NCI-H510A treated with DMSO at 0.1 percent for 48 hours (cell line): ENCODE measurements at regions not wholly inside any gene's neighbourhood (a gene's known extent, or its start where the extent isn't known, plus 50 kb on each side); places are given as distances from the start of the nearest gene placed in this dataset.
"Not testable (repeated sequence)": the region's sequence is repeated elsewhere in the genome, so short reads cannot be mapped to it uniquely, and the experiment has no call there.

ENCODE experiments used
- DNase-seq: peaks from one replicate; lab custom pipeline; 2025; lab: John Stamatoyannopoulos, UW

DNA sequence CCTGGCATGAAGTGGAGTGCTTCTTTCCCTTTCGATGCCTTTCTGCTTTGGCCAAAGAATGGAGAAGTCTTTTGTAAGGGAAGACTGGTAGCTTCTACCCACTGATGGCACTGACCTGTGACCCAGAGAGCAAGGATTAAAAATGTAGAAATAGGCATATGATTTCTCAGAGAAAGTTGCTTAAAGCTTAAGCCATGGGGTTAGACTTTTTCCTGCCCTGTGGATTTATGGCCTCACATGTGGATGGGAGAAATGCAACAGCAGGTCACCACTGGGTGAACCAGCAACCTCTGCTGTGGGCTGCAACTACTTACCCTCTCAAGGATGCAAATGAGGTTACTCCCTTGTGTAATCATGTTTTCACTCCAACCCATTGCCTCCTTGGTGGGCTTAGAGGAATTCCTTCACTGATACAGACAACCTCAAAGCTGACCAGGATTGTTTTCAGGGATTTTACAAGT is 86.7 kb upstream of the CDC42EP3 start:
- not testable (repeated sequence) for DNase-seq

DNA sequence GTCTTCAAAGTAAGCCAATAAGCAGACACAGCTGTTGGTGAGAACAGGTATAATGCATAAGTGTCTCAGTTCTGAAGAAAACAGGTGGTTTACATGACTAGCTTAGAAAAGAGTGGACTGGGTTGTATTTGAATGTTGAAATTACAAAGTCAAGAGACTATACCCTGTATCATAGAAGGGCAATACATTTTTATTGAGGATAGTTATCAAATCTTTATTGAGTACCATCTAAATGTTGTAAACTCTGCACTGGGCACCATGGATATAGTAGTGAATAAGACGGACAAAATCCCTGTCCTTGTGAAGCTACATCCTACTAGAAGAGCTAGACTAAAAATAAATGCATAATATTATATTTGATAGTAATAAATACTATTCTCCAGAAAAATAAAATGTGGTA is 88.5 kb upstream of the CDC42EP3 start:
- not testable (repeated sequence) for DNase-seq

DNA sequence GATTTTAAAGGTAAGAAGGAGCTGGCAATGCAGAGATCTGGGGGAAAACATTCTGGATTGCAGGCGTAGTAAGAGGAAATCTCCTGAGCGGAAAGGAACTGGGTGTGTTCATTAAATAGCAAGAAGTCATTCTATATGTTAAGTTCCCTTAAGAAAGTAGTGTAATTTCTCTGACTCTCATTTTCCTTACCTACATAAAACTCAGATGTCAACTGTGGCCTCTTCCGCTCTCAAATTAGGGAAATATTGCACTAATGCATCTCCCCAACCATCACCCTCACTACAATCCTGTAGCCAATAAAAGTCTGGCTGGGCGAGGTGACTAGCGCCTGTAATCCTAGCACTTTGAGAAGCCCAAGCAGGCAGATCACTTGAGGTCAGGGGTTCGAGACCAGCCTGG is 89.0 kb upstream of the CDC42EP3 start:
- no peak for DNase-seq

DNA sequence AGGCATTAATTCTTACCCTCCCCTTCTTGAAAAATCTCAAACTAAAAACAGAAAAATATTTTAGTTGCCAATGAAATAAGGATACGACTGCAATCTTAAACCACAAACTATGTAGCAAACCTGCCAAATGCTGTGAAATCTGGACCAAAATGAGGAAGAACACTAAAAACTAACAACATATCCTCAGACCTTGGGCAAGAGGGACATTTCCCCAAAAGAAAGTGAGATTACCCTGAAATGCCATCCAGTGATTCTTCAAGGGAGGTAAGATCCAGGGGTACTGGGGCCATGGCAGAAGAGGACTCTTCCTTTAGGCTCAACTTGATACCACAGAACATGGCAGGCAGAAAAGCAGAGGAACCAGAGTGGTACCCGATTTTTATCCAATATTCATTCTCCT is 90.8 kb upstream of the CDC42EP3 start:
- DNase-seq = not testable (repeated sequence)

DNA sequence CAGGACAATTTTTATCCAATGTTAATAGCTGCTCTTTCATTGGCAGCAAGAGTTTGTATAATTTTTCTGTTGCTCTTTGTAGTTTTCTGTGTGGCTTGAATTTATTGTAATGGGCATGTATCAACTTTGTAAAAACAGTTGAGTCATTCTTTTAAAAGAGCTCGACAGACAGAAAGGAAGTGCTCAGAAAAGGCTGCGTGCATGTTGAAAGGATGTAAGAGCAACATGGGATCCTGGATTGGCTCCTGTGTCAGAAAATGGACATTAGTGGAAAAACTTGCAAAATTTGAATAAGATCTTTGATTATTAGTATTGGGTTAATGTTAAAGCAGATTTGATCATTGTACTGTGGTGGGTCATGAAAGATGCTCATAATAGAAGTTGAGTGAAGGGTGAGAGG is 93.3 kb upstream of the CDC42EP3 start:
- DNase-seq = no peak

DNA sequence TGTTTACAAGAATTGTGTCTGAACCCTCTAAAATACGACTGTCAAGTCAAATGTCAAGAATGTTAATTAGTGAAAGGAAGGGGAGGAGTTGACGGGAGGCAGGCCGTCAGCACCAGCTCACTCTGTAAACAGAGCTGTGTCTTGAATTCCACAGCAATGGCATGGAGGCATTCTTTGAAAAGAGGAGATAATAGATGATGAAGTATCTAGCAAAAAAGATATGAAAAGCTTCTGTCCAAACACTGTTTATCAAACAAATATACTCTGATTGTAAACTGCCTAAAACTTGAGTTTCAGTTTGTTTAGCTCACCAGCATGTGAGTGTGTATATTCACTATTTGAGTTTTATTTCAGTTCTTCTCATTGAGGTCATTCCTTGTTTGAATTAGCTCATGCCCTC is 94.7 kb upstream of the CDC42EP3 start:
- no peak for DNase-seq

DNA sequence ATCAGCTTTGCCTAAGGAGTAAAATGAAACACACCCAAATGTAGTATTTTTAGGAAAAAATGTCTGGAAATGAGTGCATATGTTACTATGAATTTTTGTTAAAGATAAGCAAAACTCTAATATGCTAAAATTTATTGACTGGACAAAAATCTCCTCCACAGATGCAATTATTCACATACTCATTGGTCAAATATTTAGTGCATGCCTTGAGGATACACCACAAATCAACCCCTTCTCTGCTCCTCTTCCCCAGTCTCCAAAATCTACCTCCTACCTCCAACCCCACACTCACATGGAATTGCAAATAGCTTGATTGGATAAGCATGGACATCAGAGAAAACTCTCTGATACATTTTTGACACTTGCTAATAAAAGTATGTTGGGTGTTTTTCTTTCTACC is 95.6 kb upstream of the CDC42EP3 start:
- DNase-seq = no peak

DNA sequence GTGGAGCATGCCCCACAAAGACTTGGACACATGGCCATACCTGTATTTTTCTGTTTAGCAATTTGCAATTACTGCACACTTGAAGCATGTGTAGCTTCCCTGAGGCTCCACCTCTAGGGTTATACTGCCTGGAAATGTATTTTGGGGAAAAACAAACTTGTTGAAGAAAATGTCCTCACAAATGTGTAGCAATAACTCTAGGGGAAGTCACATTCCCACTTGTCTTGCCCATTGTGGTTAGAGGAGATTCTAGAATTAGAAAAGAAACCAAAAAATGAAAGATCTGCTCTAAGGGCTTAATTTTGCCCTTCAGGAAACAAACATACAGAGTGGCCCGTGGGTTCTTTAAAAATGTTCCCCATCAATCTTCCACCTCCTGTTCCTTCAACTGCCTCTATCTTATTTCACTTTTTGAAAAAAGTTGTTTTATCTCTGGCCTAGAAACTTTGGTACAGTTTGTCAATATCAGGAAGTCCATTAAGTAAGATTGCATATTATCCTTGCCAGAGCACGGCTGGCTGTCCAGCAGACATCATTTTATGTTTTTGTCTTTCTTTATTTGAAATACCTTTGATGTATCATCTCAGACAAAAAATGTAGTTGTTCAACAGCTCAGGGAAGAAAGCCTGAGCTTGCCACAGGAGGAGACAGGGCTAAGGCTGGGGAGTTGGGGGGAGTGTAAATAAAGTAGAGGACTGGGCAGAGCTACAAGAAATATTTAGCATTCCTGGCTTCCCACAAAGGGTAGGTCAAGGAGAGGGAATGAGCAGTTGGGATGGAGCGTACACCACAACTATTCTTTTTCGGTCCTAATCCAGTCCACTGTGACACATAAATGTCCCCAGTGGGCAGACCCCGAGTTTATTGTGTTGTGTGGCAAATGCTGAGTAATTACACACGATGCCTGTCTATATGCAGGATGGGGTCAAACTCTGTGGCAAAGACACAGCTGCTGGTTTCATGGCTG is 96.8 kb upstream of the CDC42EP3 start:
- no peak for DNase-seq

DNA sequence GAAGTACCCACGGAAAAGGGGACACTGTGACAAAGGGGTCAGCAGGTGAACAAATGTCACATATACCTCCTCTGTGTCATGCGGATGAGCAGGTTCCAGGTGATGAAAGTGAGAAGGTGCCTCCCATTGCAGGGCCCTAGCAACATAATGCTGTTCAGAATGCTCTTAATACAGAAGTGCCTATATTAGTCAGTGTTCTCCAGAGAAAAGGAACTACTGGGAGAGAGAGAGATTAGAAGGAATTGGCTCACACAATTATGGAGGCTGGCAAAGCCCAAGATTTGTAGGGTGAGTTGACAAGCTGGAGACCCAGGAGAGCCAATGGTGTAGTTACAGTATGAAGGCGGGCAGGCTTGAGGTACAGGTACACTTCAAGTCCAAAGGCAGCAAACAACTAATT is 98.1 kb upstream of the CDC42EP3 start:
- DNase-seq = peak; percentile 19

DNA sequence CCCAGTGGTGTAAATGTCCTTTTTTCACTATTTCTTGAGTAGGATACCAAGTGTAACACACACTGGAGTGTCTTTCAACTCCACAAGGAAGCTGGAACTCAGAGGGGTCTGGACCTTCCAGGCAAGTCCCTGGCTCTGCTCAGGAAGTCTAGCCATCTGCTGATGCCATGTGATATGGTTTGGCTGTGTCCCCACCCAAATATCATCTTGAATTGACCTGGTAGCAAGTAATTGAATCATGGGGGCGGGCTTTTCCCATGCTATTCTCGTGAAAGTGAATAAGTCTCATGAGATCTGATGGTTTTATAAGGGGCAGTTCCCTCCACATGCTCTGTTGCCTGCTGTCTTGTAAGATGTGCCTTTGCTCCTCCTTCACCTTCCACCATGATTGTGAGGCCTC is 99.4 kb upstream of the CDC42EP3 start:
- no peak for DNase-seq

DNA sequence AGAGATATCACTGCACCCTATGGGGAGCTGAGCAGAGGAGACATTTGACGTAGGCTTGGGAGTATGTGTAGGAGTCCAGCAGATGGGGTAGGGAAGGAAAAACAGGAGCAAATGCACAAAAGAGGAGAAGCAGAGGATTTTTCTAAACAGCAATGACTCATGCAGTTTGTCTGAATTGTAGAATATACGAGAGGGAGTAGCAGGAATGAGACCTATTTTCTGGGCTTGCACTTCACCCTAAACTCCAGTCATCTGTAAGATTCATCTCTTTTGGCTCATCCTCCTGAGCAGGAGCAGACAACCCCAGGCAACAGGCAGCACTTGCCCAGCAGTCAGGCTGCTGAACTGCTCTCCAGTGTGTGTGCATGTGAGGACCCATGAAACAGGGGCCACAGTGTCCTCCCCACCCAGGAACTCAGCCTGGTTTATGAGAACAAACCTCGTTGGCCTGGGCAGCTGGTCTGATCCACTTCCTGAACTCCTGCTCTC is 100.2 kb upstream of the CDC42EP3 start:
- DNase-seq = no peak

DNA sequence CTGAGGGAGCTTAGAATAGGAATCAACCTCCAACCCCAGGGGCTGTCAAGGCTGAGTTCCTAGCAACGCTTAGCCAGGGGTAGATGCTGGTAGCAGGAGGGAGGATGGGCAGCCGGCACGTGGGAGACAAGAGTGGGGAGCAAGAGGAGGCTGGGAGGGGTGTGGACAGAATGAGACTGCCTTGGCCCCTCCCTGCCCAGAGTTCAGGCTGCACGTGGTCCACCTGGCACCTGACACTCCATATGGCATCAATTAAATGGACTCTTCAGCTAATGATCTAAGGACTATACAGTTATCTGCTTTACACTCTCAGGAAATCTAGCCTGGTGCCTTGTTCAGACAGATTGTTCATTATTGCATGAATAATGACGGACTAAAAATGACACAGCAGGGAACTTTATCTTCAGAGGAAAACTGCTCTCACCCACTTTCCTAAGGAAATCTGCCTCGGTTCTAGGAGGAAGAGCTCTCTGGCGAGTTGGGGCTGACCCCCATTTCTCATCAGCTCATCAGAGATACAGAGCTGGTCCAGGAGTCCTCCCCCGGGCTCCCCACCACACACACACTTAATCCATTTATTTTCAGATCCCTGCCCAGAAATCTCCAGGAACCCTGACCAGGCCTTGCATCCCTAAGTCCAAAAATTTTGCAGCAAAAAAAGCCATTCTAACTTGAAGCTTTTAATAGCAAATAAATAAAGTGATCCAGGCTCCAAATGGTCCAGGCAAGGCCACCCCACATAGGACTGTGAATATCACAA is 102.1 kb upstream of the CDC42EP3 start:
- peak; percentile 34 for DNase-seq

DNA sequence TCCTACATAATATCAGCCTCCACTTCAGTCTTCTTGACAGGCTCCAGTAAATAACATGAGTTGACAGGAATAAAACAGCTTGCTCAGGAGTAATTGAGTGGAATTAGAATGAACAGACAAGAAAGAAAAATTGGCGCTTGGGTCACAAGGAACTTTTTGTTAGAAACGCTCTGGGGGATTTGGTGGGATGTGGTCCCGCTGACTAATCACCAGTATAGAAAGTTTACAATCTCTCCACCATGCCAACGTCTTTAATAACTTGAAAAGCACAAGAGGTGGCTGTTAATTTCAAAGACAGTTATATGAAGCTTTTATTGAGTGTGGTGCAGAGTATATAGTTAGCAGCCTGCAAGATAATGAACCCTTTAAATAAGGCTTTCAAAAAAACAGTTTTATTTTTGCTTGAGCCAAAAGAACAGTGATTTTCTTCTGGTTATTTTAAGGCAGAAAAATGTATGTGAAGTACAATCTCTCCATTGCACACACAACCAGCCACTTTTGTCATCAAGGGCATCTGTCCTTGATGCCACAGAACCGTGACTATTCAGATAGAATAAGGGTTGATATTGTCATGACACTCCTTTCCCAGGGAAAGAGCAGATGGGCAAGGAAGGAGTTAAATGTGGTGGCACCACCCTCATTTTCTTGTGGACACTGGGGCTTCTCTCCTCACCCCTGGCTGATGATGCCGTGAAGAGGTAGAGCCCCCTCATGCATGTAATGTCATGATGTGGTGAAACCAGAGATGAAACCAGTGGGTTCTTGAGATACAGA is 102.9 kb upstream of the CDC42EP3 start:
- not testable (repeated sequence) for DNase-seq

DNA sequence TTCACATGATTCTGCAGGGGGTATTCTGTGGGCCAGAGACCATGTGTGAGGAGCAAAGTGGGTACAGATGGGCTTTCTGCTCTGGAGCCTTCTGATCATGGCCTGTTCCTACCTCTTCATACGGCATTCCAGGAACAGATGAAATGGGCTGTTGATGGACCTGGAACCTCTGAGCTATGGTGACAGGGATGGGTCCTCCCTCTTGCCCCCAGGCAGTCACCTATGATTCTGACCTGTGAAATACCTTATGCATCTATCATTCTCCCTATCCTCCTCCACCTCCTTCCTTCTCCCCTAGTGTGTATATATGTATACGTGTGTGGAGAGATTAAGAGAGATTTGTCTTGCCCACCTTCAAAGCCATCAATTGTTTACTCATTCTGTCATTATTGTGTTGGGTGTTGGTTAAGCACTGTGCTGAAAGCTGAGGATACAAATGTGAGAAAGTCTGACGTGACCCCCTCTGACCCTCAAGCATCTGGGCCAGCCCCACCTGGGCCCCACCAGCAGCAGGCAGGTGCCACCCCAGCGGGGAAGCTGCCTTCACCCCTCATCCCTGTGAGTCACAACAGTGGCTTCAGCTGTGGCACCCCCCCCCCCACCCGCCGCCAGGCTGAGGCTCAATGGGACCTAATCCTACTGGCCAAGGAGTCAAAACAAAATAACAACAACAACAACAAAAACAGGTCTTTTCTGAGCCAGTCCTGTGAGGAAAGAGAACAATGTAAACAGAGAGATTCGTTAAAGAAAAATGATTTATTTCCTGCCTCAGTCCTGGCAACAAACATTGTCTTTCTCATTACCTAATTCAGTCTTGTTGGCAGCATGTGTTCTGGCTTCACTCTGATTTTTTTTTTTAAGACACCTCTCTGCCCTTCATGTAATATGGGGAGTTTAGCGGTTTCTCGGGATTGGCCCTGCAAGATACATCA is 103.8 kb upstream of the CDC42EP3 start:
- DNase-seq = no peak

DNA sequence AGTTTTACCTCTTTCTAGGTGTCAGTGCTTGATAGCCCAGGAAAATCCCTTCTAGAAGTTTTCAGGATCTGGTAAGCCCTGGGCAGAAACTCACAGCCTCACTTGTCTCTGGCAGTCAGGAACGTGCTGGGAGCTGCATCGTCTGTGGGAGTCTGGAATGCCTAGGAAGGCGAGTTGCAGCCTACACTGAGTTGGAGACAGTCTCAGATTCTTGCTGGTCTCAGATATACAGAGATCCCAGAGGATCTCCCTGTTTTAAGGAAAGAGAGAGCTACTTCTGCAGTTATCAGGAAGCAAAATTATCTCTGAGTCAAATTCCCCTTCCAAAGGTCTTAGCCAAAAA is 104.4 kb upstream of the CDC42EP3 start:
- DNase-seq = no peak

DNA sequence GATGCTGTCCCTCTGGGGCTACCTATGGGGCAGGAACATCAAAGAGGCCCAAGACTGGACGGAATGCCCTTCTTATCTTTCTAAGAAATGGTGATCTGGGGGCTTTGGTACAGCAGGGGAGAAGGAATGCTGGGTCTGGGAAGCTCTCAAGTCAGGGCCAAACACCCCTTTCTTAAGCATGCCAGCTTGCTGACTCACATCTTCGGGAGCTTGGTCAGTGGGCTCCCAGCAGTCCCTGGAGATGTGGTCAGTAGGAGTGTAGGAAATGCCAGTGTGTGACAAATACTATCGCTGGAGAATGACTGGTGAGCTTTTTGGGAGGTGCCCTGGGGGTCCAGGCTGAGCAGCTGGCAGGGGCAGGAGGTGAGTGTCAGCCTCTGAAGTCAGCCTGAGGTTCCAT is 105.0 kb upstream of the CDC42EP3 start:
- no peak for DNase-seq

DNA sequence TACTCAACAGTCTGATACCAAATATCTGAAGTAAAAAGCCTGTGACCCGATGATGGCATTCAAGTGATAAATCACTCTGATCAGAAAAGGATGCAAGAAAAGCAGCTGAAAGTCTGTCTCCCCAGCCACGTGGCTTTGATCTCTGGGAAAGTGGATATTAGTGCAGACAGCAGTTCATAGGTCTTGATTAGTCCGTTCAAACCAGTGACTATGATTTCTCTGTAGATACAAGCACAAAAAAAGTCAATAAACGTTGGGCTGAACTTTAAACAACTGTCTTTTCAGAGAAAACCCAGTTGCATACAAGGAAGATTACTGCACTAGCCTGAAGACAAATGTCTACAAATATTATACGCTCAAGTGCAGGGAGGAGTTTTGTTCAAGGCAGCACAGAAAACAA is 107.7 kb upstream of the CDC42EP3 start:
- peak; percentile 19 for DNase-seq

DNA sequence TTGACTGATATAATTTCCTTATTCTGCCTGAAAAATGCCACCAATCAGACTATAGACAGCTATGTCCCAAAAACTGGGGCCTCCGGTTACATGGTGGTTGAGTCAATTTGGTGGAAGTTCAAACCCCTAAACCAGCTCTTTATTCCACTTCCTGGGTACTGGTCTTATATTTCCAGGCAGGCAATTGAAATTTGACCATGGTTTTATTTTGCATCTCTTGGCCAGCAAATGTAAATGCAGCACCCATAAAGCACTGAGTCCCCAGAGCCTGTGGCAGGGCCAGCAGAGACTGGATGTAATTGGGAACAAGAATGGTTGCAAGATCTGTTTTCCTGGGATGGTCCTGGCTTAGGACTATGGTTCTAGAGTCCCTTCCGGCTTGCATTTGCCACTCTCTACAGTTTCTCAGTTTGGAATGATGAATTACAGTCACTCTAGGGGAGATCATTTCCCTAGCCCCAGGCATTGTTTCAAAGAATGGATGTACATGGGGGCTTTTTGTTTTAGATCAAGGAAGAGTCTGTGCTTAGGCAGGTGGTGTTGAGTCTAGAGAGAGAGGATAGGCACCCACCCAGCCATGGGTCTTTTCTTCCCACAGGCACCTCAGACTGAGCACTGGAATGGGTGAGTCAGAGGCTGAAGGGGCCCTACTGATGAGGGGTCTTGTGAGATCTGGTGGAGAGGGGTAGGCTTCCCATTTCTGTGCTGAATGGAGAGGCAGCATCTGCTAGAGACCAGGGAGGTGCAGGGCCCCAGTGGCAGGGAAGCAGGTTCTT is 108.4 kb upstream of the CDC42EP3 start:
- DNase-seq = no peak

DNA sequence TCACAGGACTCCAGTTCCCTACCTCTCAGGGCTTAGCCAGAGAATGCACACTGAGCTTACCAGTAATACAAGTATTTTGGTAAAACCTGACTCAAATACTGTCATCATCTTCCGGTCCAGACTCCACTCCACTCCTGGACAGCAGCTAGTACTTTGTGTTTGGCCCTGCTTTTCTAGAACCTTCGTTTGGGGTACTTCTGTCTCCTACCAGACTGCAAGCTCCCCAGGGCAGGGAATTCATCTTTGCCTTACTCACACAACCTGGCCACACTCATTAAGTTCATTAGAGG is 108.9 kb upstream of the CDC42EP3 start:
- no peak for DNase-seq

DNA sequence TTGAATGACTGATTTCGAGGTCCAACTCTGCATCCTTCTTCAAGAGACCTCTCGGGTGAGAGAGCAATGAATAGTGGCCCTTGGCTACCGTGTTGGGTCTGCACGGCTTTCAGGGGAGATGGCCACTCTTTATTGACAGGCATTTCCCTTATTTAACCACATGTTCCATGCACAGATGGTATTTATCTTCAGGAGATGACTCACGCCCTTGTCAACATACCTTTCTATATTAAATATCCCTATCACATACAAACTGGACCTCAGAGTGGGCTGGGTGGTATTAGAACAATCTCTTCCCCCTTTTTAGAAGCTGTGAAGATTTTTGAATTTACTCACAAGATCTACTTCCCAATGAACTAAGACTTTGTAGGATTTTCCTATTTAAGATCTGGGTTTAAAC is 109.6 kb upstream of the CDC42EP3 start:
- peak; percentile 43 for DNase-seq
